ENCODE measurements at regions not wholly inside any gene's neighbourhood (a gene's known extent, or its start where the extent isn't known, plus 50 kb on each side); places are given as distances from the start of the nearest gene placed in this dataset.

GRCh38 chrX:69362856-69363255 is 141.3 kb upstream of the NALF2 start:
- no peak for TF ChIP-seq GABPA (IDR thresholded peaks at IDR 0.05; ENCODE audit: low read depth)
- no peak for TF ChIP-seq CBX5 (IDR thresholded peaks at IDR 0.05; ENCODE audit: low read depth)
- TF ChIP-seq EP300 (IDR thresholded peaks at IDR 0.05; ENCODE audit: borderline replicate concordance in 1 of 2, control insufficient read depth in 1 of 2, low read depth in 2 of 2, low read length in 2 of 2), result no peak
- no peak for TF ChIP-seq NR2C1 (IDR thresholded peaks at IDR 0.05)
- no peak for TF ChIP-seq POLR2AphosphoS5 (IDR thresholded peaks at IDR 0.05; ENCODE audit: low read length)
- TF ChIP-seq CEBPB (IDR thresholded peaks at IDR 0.05; ENCODE audit: borderline replicate concordance in 1 of 2, low read depth in 2 of 2, low read length in 2 of 2), result no peak
- no peak for TF ChIP-seq EED (IDR thresholded peaks at IDR 0.05; ENCODE audit: low read depth)
- no peak for TF ChIP-seq MAX (IDR thresholded peaks at IDR 0.05; ENCODE audit: low read depth, low read length)
- TF ChIP-seq POLR2A (IDR thresholded peaks at IDR 0.05; ENCODE audit: low read depth, low read length), result no peak
- no peak for TF ChIP-seq NBN (IDR thresholded peaks at IDR 0.05)
- no peak for TF ChIP-seq CTCF (IDR thresholded peaks at IDR 0.05 in 2 of 3, conservative IDR thresholded peaks at IDR 0.05 in 1 of 3; ENCODE audit: control insufficient read depth in 2 of 3, extremely low read depth in 1 of 3, insufficient read depth in 1 of 3, low read depth in 3 of 3, low read length in 3 of 3)
- TF ChIP-seq RAD21 (IDR thresholded peaks at IDR 0.05; ENCODE audit: insufficient read depth, low read depth, low read length), result no peak
- TF ChIP-seq ATF2 (IDR thresholded peaks at IDR 0.05; ENCODE audit: low read length), result no peak
